Mesendoderm (in vitro differentiated cells): ENCODE measurements at regions not wholly inside any gene's neighbourhood (a gene's known extent, or its start where the extent isn't known, plus 50 kb on each side); places are given as distances from the start of the nearest gene placed in this dataset.

Experiments
- DNase-seq: peaks from one replicate; pipeline ENCODE4 v3.0.0; 2013
- H2AK5ac ChIP-seq: 2 replicates; pipeline ENCODE4 v1.6.1; 2013; ENCODE audit warnings: low read length, inconsistent platforms
- H2BK120ac ChIP-seq: 2 replicates; pipeline ENCODE4 v1.6.1; 2013; ENCODE audit warnings: low read depth, mild to moderate bottlenecking, low read length, moderate library complexity, mixed read lengths
- H2BK15ac ChIP-seq: replicated peaks from 2 replicates; pipeline ENCODE4 v1.6.1; 2013; ENCODE audit warnings: low read depth, mild to moderate bottlenecking, moderate library complexity
- H2BK5ac ChIP-seq: 2 replicates; pipeline ENCODE4 v1.6.1; 2013; ENCODE audit warnings: low read length, inconsistent platforms
- H3K18ac ChIP-seq: 2 replicates; pipeline ENCODE4 v1.6.1; 2013; ENCODE audit warnings: mild to moderate bottlenecking, low read length, mixed read lengths
- H3K23ac ChIP-seq: one replicate; pipeline ENCODE4 v1.6.1; 2013; ENCODE audit warnings: low read length
- H3K27ac ChIP-seq: 2 replicates; pipeline ENCODE4 v1.5.1; 2013; ENCODE audit warnings: low read depth, mild to moderate bottlenecking, inconsistent platforms, low read length, moderate library complexity
- H3K27me3 ChIP-seq: 2 replicates; pipeline ENCODE4 v1.6.1; 2013; ENCODE audit warnings: low read length, control low read depth, mild to moderate bottlenecking, inconsistent platforms; ENCODE audit not compliant: insufficient read depth, poor library complexity
- H3K36me3 ChIP-seq: 2 replicates; pipeline ENCODE4 v1.6.1; 2013; ENCODE audit warnings: low read length, inconsistent platforms; ENCODE audit not compliant: control insufficient read depth, insufficient read depth
- H3K4ac ChIP-seq: one replicate; pipeline ENCODE4 v1.6.1; 2013; ENCODE audit warnings: low read depth, mild to moderate bottlenecking, low read length, moderate library complexity
- H3K4me1 ChIP-seq: 2 replicates; pipeline ENCODE4 v1.6.1; 2013; ENCODE audit warnings: low read depth, low read length, inconsistent platforms; ENCODE audit not compliant: control insufficient read depth
- H3K4me2 ChIP-seq: 2 replicates; pipeline ENCODE4 v1.6.1; 2013; ENCODE audit warnings: low read length
- H3K4me3 ChIP-seq: 2 replicates; pipeline ENCODE4 v1.5.1; 2013; ENCODE audit warnings: mild to moderate bottlenecking, low read length
- H3K56ac ChIP-seq: one replicate; pipeline ENCODE4 v1.6.1; 2013; ENCODE audit warnings: low read length
- H3K79me1 ChIP-seq: 2 replicates; pipeline ENCODE4 v1.6.1; 2013; ENCODE audit warnings: low read length, inconsistent platforms
- H3K79me2 ChIP-seq: 2 replicates; pipeline ENCODE4 v1.6.1; 2013; ENCODE audit warnings: mild to moderate bottlenecking, low read length; ENCODE audit not compliant: control insufficient read depth, insufficient read depth
- H3K9ac ChIP-seq: 2 replicates; pipeline ENCODE4 v1.6.1; 2013; ENCODE audit warnings: low read length, inconsistent platforms
- H4K5ac ChIP-seq: one replicate; pipeline ENCODE4 v1.6.1; 2013; ENCODE audit warnings: low read length
- H4K8ac ChIP-seq: one replicate; pipeline ENCODE4 v1.6.1; 2013; ENCODE audit warnings: low read depth, mild to moderate bottlenecking, control low read depth, low read length, moderate library complexity
- WGBS: extraction: QIAGEN DNeasy Blood & Tissue Kit; methylation state at CpG from one replicate; pipeline ENCODE4 v1.1.7; 2013; ENCODE audit warnings: low lambda C conversion rate, missing lambda C conversion rate; ENCODE audit not compliant: insufficient coverage; ENCODE audit errors: extremely low coverage; 5-methylcytosine and 5-hydroxymethylcytosine counted together

DNA sequence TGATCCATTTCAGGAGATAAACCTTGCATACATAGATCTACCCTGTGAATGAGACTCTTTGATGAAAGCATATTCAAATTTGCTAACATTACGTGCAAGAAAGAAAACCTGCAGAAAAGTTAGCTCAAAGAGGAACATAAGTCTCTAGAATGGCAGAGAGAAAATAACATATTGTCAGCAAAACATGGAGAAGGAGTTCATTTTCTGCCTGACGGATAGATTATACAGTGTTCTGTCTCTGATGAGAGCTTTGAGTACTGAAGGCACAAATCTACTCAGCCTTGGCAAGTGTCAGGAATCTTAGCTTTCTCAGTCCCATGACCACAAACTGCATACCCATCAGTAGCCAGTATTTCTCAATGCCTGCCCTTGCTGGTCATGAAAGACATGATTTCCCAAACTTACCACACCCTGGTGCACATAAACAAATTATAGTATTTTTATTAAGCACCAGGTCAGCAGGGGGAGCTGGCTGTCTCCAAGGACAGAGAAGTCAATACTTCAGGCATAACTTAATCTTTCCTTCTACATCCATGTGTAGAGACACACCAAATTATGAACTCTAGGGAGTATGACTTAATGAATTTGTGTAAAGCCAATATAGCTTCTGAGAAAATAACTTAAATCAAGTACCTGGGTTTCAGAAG lies 401.2 kb upstream of the SOX11 start:
- no peak overlapping the region for H4K5ac ChIP-seq
- H3K4me2 ChIP-seq: no peak overlapping the region
- H3K79me1 ChIP-seq: no peaks in the 10 kb centered on the region
- H3K23ac ChIP-seq: no peak overlapping the region
- no peak overlapping the region for H2BK5ac ChIP-seq
- H3K27me3 ChIP-seq: no peaks in the 10 kb centered on the region
- H3K9ac ChIP-seq: no peak overlapping the region
- H3K79me2 ChIP-seq: no peaks in the 10 kb centered on the region
- no peak overlapping the region for H3K4me3 ChIP-seq
- no peak overlapping the region for H2AK5ac ChIP-seq
- no peak overlapping the region for H3K27ac ChIP-seq
- no peak overlapping the region for H4K8ac ChIP-seq
- H3K36me3 ChIP-seq: no peaks in the 10 kb centered on the region
- H2BK120ac ChIP-seq: no peak overlapping the region
- WGBS: no CpG with 5 or more reads among the region's 2 CpGs
- H3K56ac ChIP-seq: no peak overlapping the region
- no peak overlapping the region for H3K18ac ChIP-seq
- H3K4ac ChIP-seq: no peak overlapping the region
- no peak for DNase-seq
- H3K4me1 ChIP-seq: no peaks in the 10 kb centered on the region
- H2BK15ac ChIP-seq: peak overlapping the region; percentile 76

DNA sequence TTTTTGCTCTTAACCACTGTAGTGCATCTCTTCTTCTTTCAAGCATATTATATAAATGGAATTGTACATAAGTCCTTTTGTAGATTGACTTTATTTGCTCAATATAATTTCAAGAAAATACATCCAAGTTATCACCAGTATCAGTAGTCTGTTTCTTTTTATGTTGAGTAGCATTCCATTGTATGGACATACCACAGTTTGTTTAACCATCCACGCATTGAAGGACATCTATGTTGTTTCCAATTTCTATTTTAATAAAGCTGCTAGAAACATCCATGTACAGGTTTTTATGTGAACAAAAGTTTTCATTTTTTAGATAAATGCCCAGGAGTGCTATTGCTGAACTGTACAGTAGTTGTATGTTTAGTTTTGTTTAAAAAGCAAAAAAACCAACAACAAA lies 387.5 kb upstream of the SOX11 start:
- Histone ChIP-seq H3K4me1 (no peaks in the 10 kb centered on the region), H3K27me3 (no peaks in the 10 kb centered on the region), H4K5ac (no peak overlapping the region), H3K9ac (no peak overlapping the region), H3K79me2 (no peaks in the 10 kb centered on the region), H3K36me3 (no peaks in the 10 kb centered on the region), H3K18ac (no peak overlapping the region), H3K4me3 (no peak overlapping the region), H3K79me1 (no peaks in the 10 kb centered on the region), H4K8ac (no peak overlapping the region), H2BK15ac (no peak overlapping the region), H3K27ac (no peak overlapping the region), H3K23ac (no peak overlapping the region), H2AK5ac (no peak overlapping the region), H2BK120ac (no peak overlapping the region), H2BK5ac (no peak overlapping the region), H3K4ac (no peak overlapping the region), H3K56ac (no peak overlapping the region), H3K4me2 (no peak overlapping the region)
- WGBS: no CpG with 5 or more reads among the region's 1 CpG
- no peak for DNase-seq

DNA sequence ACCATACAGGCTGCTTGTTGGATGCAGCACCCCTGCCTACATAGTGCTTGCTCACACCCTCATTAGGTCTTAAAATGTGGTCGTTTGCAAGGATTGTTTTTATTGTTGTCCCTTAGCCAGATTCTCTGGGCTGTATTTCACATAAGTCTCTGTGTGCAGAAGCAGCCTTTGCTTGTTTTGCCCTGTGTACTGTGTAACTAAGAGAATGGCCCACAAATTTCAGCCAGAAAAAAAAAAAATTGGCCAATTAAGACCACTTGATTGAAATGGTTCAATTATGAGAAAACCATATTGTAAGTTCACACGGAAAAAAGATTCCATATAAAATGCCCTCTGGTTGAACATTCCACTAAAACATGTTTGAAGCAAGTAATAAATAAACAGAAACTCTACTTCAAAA lies 377.1 kb upstream of the SOX11 start:
- Histone ChIP-seq H3K79me2 (no peaks in the 10 kb centered on the region), H3K27ac (no peak overlapping the region), H3K4me3 (no peak overlapping the region), H3K18ac (no peak overlapping the region), H2BK120ac (no peak overlapping the region), H3K4ac (no peak overlapping the region), H3K9ac (no peak overlapping the region), H3K36me3 (no peaks in the 10 kb centered on the region), H3K4me1 (no peaks in the 10 kb centered on the region), H3K56ac (no peak overlapping the region), H4K8ac (no peak overlapping the region), H3K79me1 (no peaks in the 10 kb centered on the region), H2BK15ac (no peak overlapping the region), H2AK5ac (no peak overlapping the region), H3K23ac (no peak overlapping the region), H4K5ac (no peak overlapping the region), H3K27me3 (no peaks in the 10 kb centered on the region), H3K4me2 (no peak overlapping the region), H2BK5ac (no peak overlapping the region)
- no CpG with 5 or more reads among the region's 2 CpGs for WGBS
- DNase-seq: no peak

DNA sequence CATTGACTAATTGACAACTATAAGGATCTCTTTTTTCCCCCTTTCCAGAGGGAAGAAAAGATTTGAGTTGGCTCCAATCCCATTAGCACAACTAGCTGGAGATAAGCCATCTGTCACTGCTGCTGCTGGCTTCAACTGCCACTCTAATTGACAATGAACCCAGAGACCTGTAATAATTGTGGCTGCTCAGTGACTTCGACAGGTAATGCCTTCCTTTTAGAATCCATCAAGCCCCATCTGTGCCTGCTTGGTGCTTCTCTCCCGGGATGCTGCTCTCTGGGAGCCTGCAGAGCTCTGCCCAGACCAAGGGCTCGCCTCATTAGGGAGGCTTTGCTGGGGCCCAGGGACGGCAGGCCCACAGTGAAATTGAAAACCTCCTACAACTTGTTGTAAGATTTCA lies 376.7 kb upstream of the SOX11 start:
- no peak overlapping the region for H3K56ac ChIP-seq
- H3K36me3 ChIP-seq: no peaks in the 10 kb centered on the region
- H3K4me2 ChIP-seq: no peak overlapping the region
- H4K5ac ChIP-seq: no peak overlapping the region
- H3K18ac ChIP-seq: no peak overlapping the region
- no peak overlapping the region for H3K27ac ChIP-seq
- H2BK5ac ChIP-seq: no peak overlapping the region
- peak; percentile 22 for DNase-seq
- H2AK5ac ChIP-seq: no peak overlapping the region
- no CpG with 5 or more reads among the region's 4 CpGs for WGBS
- no peak overlapping the region for H2BK15ac ChIP-seq
- no peak overlapping the region for H3K23ac ChIP-seq
- no peaks in the 10 kb centered on the region for H3K4me1 ChIP-seq
- H3K4me3 ChIP-seq: no peak overlapping the region
- H3K9ac ChIP-seq: no peak overlapping the region
- H3K79me1 ChIP-seq: no peaks in the 10 kb centered on the region
- H3K27me3 ChIP-seq: no peaks in the 10 kb centered on the region
- no peak overlapping the region for H2BK120ac ChIP-seq
- no peak overlapping the region for H4K8ac ChIP-seq
- no peaks in the 10 kb centered on the region for H3K79me2 ChIP-seq
- no peak overlapping the region for H3K4ac ChIP-seq

DNA sequence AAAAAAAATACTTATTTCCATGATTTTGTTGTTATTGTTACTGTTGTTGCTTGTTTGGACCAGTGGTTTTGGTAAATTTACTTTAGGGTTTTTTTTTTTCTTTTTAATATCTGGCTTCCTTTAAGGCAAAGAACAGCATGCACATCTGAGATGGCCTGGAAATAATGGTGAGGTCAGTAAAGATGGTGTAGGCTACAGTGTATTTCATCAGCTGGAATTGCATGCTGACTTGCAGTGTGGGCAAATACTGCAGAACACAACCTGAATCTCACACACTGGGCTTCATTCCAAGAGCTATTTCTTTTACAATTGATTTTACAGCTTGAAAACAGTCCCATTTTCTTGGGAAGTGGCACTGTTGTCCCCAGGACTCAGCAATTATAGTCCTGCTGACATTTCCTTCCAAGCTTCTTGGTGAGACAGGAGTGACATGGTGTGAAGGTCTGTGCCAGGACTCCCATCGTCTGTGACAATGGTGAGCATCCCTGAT lies 376.1 kb upstream of the SOX11 start:
- Histone ChIP-seq H2AK5ac (no peak overlapping the region), H3K27ac (no peak overlapping the region), H3K27me3 (no peaks in the 10 kb centered on the region), H3K4me3 (no peak overlapping the region), H3K9ac (no peak overlapping the region), H3K79me2 (no peaks in the 10 kb centered on the region), H3K79me1 (no peaks in the 10 kb centered on the region), H2BK120ac (no peak overlapping the region), H4K5ac (no peak overlapping the region), H3K23ac (no peak overlapping the region), H3K4ac (no peak overlapping the region), H3K56ac (no peak overlapping the region), H2BK5ac (no peak overlapping the region), H2BK15ac (no peak overlapping the region), H3K4me1 (no peaks in the 10 kb centered on the region), H3K4me2 (no peak overlapping the region), H3K36me3 (no peaks in the 10 kb centered on the region), H4K8ac (no peak overlapping the region), H3K18ac (no peak overlapping the region)
- DNase-seq: no peak
- WGBS: no CpG with 5 or more reads among the region's 1 CpG

DNA sequence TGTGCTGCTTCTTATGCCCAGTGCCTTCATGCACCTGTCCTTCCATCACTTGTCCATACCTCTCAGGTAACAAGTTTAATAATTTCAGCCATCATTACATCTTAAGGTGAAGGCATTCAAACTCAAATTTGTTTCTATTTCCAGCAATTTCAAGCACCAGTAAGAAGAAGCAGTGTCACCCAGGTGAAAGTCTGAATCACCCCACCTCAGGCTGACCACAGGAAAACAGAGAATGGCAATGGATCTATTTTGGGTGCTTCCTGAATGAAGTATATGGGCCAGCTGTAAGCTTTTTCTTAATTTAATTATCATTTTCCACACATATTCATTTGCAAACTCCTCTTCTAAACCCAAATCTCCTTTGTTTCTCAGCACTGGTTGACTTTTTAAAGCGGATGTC lies 372.7 kb upstream of the SOX11 start:
- Histone ChIP-seq H3K9ac (no peak overlapping the region), H2BK15ac (no peak overlapping the region), H3K4me2 (no peak overlapping the region), H3K4me1 (no peaks in the 10 kb centered on the region), H4K8ac (no peak overlapping the region), H3K18ac (no peak overlapping the region), H3K56ac (no peak overlapping the region), H4K5ac (no peak overlapping the region), H3K79me1 (no peaks in the 10 kb centered on the region), H3K27me3 (no peaks in the 10 kb centered on the region), H2BK5ac (no peak overlapping the region), H3K4ac (no peak overlapping the region), H2AK5ac (no peak overlapping the region), H3K27ac (no peak overlapping the region), H3K4me3 (no peak overlapping the region), H3K79me2 (no peaks in the 10 kb centered on the region), H3K23ac (no peak overlapping the region), H3K36me3 (no peaks in the 10 kb centered on the region), H2BK120ac (no peak overlapping the region)
- WGBS: no CpG with 5 or more reads among the region's 1 CpG
- DNase-seq: no peak
